HepG2 (cell line): ENCODE measurements at regions not wholly inside any gene's neighbourhood (a gene's known extent, or its start where the extent isn't known, plus 50 kb on each side); places are given as distances from the start of the nearest gene placed in this dataset.

Experiments used
- ATAC-seq: fragments of 200-7000 bp; cut with Tn5 transposase; 3 replicates; pipeline ENCODE4 v1.9.1; 2020; ENCODE audit warnings: mild to moderate bottlenecking, moderate library complexity
- BruUV-seq: library from RNA; stranded (reverse); fragments of 400-500 nt; replicated peaks from 2 replicates; lab custom pipeline; 2021; lab: Mats Ljungman, UMichigan
- CTCF ChIA-PET: fragments of 300-600 bp; formaldehyde crosslinking; extraction: SDS; loops from one replicate; lab custom pipeline; 2021; ENCODE audit warnings: low total read pairs, inconsistent platforms, low intra/inter-chr PET ratio; lab: Yijun Ruan, JAX
- POLR2A ChIA-PET: fragments of 350-600 bp; sonication (Branson Sonifier 250); formaldehyde crosslinking; loops from one replicate; lab custom pipeline; 2020; ENCODE audit warnings: antibody characterized with exemption, inconsistent platforms; lab: Yijun Ruan, JAX
- DNase-seq: peaks from one replicate; pipeline ENCODE4 v3.0.0-alpha.2; 2015; ENCODE audit warnings: low spot score
- FAIRE-seq: peaks from 3 replicates; lab custom pipeline; 2011; peaks lifted over from hg19 to GRCh38; lab: Jason Lieb, UNC
- H2AFZ ChIP-seq: one replicate; pipeline ENCODE4 v1.6.1; 2011; ENCODE audit warnings: low read length, inconsistent platforms
- H3K27ac ChIP-seq: fragments of 300-600 bp; 3 replicates; pipeline ENCODE4 v1.8.0; 2011; ENCODE audit warnings: mixed run types, mild to moderate bottlenecking, mixed read lengths, low read length, inconsistent platforms; ENCODE audit not compliant: insufficient read depth; ENCODE audit errors: extremely low read length
- H3K27me3 ChIP-seq, 2 experiments: fragments of 200-600 bp in 1 of 2; 2 replicates in 1 of 2; 3 replicates in 1 of 2; pipeline versions ENCODE4 v1.6.0 to v1.8.0; 2011; ENCODE audit warnings: low read length in 2 of 2, mild to moderate bottlenecking in 2 of 2, moderate library complexity in 2 of 2, inconsistent platforms in 1 of 2; ENCODE audit not compliant: insufficient read depth in 2 of 2, control insufficient read depth in 1 of 2
- H3K36me3 ChIP-seq, 2 experiments: fragments of 200-600 bp in 1 of 2; replicated peaks in 1 of 2; 2 replicates in 1 of 2; 3 replicates in 1 of 2; pipeline versions ENCODE4 v1.5.1 to v1.8.0; 2011; ENCODE audit warnings: low read length in 2 of 2, inconsistent platforms in 1 of 2; ENCODE audit not compliant: insufficient read depth in 2 of 2, control insufficient read depth in 1 of 2
- H3K4me1 ChIP-seq: 2 replicates; pipeline ENCODE4 v1.5.1; 2012; ENCODE audit warnings: low read length, inconsistent platforms; ENCODE audit not compliant: insufficient read depth
- H3K4me2 ChIP-seq: 2 replicates; pipeline ENCODE4 v1.6.0; 2011; ENCODE audit warnings: low read depth, low read length, inconsistent platforms
- H3K4me3 ChIP-seq, 3 experiments: fragments of 200-600 bp in 1 of 3; sonication (generic), shearing (Covaris generic) in 1 of 3; replicated peaks in 1 of 3; 2 replicates each; pipeline ENCODE4 v1.5.1; 2011 to 2016; ENCODE audit warnings: low read length in 3 of 3, inconsistent platforms in 2 of 3, low read depth in 2 of 3, mild to moderate bottlenecking in 2 of 3, control low read depth in 1 of 3, mixed read lengths in 1 of 3; ENCODE audit not compliant: insufficient read depth in 1 of 3
- H3K79me2 ChIP-seq: one replicate; pipeline ENCODE4 v1.6.1; 2011; ENCODE audit warnings: low read length, inconsistent platforms; ENCODE audit not compliant: insufficient read depth
- H3K9ac ChIP-seq: 2 replicates; pipeline ENCODE4 v1.6.0; 2011; ENCODE audit warnings: mild to moderate bottlenecking, low read depth, low read length, inconsistent platforms; ENCODE audit not compliant: insufficient read depth
- H3K9me3 ChIP-seq: 2 replicates; pipeline ENCODE4 v1.5.1; 2012; ENCODE audit warnings: mild to moderate bottlenecking, low read length
- H4K20me1 ChIP-seq: 2 replicates; pipeline ENCODE4 v1.6.0; 2011; ENCODE audit warnings: inconsistent platforms, mild to moderate bottlenecking, low read length, moderate library complexity; ENCODE audit not compliant: insufficient read depth
- DMTF1 ChIP-seq: sonication (generic); formaldehyde crosslinking; IDR thresholded peaks from 2 replicates; pipeline ENCODE4 v1.4.0; 2020; ENCODE audit warnings: mild to moderate bottlenecking, missing genetic modification reagents
- GFI1 ChIP-seq: sonication (generic); formaldehyde crosslinking; IDR thresholded peaks from 2 replicates; pipeline ENCODE4 v1.5.0; 2020; ENCODE audit warnings: missing genetic modification reagents, mild to moderate bottlenecking, borderline replicate concordance
- IKZF4 ChIP-seq: sonication (generic); formaldehyde crosslinking; IDR thresholded peaks from 2 replicates; pipeline ENCODE4 v1.5.1; 2020; ENCODE audit warnings: borderline replicate concordance, mild to moderate bottlenecking, low read depth, missing genetic modification reagents; ENCODE audit errors: not compliant biosample characterization
- LRRFIP1 ChIP-seq: sonication (generic); formaldehyde crosslinking; conservative IDR thresholded peaks from 2 replicates; pipeline ENCODE4 v1.4.0; 2020; ENCODE audit warnings: missing genetic modification reagents
- MAX ChIP-seq: IDR thresholded peaks from 2 replicates; pipeline ENCODE4 v1.6.1; 2012; ENCODE audit warnings: inconsistent platforms
- ZFYVE20 ChIP-seq: sonication (generic); formaldehyde crosslinking; IDR thresholded peaks from 2 replicates; pipeline ENCODE4 v1.8.0; 2023; ENCODE audit warnings: low read depth, mild to moderate bottlenecking, moderate library complexity, missing genetic modification reagents, borderline replicate concordance
- ZNF124 ChIP-seq: sonication (generic); formaldehyde crosslinking; IDR thresholded peaks from 2 replicates; pipeline ENCODE4 v1.4.0; 2020; ENCODE audit warnings: missing genetic modification reagents
- ZNF292 ChIP-seq: sonication (generic); formaldehyde crosslinking; IDR thresholded peaks from 2 replicates; pipeline ENCODE4 v1.8.1; 2022; ENCODE audit warnings: mild to moderate bottlenecking, low read depth, missing genetic modification reagents, borderline replicate concordance
- ZNF432 ChIP-seq: sonication (generic); formaldehyde crosslinking; IDR thresholded peaks from 2 replicates; pipeline ENCODE4 v1.5.0; 2020; ENCODE audit warnings: missing genetic modification reagents, mild to moderate bottlenecking, borderline replicate concordance
- ZNF839 ChIP-seq: sonication (generic); formaldehyde crosslinking; IDR thresholded peaks from 2 replicates; pipeline ENCODE4 v1.4.0; 2020; ENCODE audit warnings: missing genetic modification reagents, mild to moderate bottlenecking, borderline replicate concordance
- WGBS: methylation state at CpG from one replicate; pipeline ENCODE4 v1.1.6; 2017; ENCODE audit warnings: low lambda C conversion rate; 5-methylcytosine and 5-hydroxymethylcytosine counted together
- in situ Hi-C: cut with HindIII; loops from 2 replicates; pipeline ENCODE4 v1.10.0; 2017; ENCODE audit warnings: low pct_unique_long_range_greater_than_20kb; ENCODE audit not compliant: extremely low pct_ligation_motif_present
- intact Hi-C: fragments of 100-400 bp; cut with micrococcal nuclease; formaldehyde crosslinking; loops from one replicate; pipeline ENCODE4 v1.10.0; 2022; ENCODE audit not compliant: unreplicated experiment
- TF ChIP-seq, protein P1 (sequence below): sonication (generic); formaldehyde crosslinking; IDR thresholded peaks from one replicate; pipeline ENCODE4 v1.5.1; 2020; ENCODE audit warnings: mild to moderate bottlenecking, missing genetic modification reagents; ENCODE audit errors: not compliant biosample characterization

GRCh38 chr2:45177870-45178269 lies 168.6 kb upstream of the SIX2 start:
- Histone ChIP-seq H4K20me1 (no peaks in the 10 kb centered on the region), H3K4me3 (no peak overlapping the region), H3K36me3 (no peaks in the 10 kb centered on the region), H3K79me2 (no peaks in the 10 kb centered on the region), H3K9me3 (no peaks in the 10 kb centered on the region), H3K27me3 (0 out of 5 replicates have a peak, but pooled peaks cover 0 to 1% of the 10 kb centered on the region in 2 experiments), H3K4me2 (no peak overlapping the region), H3K9ac (no peak overlapping the region), H2AFZ (no peak overlapping the region), H3K27ac (no peak overlapping the region), H3K4me1 (no peaks in the 10 kb centered on the region)
- BruUV-seq: no TSS peak
- in situ Hi-C loops: no loop called here
- FAIRE-seq (no peak), DNase-seq (no peak), ATAC-seq (no peak)
- ChIA-PET POLR2A (no interaction called here), CTCF (no interaction called here)
- WGBS: 31% methylated on average over 9 of the region's 9 CpGs
- intact Hi-C loops: no loop called here
- no peak for TF ChIP-seq ZFYVE20 (CRISPR knock-in tag)
- no peak for TF ChIP-seq DMTF1 (CRISPR knock-in tag)
- TF ChIP-seq GFI1 (CRISPR knock-in tag): no peak
- no peak for TF ChIP-seq ZNF839
- TF ChIP-seq ZNF124: no peak
- TF ChIP-seq IKZF4 (CRISPR knock-in tag): no peak
- TF ChIP-seq, protein P1, sequence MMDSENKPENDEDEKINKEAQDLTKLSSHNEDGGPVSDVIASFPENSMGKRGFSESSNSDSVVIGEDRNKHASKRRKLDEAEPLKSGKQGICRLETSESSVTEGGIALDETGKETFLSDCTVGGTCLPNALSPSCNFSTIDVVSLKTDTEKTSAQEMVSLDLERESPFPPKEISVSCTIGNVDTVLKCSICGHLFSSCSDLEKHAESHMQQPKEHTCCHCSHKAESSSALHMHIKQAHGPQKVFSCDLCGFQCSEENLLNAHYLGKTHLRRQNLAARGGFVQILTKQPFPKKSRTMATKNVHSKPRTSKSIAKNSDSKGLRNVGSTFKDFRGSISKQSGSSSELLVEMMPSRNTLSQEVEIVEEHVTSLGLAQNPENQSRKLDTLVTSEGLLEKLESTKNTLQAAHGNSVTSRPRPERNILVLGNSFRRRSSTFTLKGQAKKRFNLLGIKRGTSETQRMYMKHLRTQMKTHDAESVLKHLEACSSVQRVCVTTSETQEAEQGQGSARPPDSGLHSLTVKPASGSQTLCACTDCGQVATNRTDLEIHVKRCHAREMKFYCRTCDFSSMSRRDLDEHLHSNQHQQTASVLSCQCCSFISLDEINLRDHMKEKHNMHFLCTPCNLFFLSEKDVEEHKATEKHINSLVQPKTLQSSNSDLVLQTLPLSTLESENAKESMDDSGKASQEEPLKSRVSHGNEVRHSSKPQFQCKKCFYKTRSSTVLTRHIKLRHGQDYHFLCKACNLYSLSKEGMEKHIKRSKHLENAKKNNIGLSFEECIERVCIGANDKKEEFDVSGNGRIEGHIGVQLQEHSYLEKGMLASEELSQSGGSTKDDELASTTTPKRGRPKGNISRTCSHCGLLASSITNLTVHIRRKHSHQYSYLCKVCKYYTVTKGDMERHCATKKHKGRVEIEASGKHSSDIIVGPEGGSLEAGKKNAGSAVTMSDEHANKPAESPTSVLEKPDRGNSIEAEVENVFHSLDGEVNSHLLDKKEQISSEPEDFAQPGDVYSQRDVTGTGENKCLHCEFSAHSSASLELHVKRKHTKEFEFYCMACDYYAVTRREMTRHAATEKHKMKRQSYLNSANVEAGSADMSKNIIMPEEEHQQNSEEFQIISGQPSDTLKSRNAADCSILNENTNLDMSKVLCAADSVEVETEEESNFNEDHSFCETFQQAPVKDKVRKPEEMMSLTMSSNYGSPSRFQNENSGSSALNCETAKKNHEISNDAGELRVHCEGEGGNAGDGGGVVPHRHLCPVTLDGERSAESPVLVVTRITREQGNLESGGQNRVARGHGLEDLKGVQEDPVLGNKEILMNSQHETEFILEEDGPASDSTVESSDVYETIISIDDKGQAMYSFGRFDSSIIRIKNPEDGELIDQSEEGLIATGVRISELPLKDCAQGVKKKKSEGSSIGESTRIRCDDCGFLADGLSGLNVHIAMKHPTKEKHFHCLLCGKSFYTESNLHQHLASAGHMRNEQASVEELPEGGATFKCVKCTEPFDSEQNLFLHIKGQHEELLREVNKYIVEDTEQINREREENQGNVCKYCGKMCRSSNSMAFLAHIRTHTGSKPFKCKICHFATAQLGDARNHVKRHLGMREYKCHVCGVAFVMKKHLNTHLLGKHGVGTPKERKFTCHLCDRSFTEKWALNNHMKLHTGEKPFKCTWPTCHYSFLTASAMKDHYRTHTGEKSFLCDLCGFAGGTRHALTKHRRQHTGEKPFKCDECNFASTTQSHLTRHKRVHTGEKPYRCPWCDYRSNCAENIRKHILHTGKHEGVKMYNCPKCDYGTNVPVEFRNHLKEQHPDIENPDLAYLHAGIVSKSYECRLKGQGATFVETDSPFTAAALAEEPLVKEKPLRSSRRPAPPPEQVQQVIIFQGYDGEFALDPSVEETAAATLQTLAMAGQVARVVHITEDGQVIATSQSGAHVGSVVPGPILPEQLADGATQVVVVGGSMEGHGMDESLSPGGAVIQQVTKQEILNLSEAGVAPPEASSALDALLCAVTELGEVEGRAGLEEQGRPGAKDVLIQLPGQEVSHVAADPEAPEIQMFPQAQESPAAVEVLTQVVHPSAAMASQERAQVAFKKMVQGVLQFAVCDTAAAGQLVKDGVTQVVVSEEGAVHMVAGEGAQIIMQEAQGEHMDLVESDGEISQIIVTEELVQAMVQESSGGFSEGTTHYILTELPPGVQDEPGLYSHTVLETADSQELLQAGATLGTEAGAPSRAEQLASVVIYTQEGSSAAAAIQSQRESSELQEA (CRISPR knock-in tag): no peak
- no peak for TF ChIP-seq ZNF292 (CRISPR knock-in tag)
- TF ChIP-seq ZNF432: no peak
- TF ChIP-seq LRRFIP1 (CRISPR knock-in tag): no peak
- TF ChIP-seq MAX: no peak
